Vagina (tissue), 2 donors: ENCODE measurements at regions not wholly inside any gene's neighbourhood (a gene's known extent, or its start where the extent isn't known, plus 50 kb on each side); places are given as distances from the start of the nearest gene placed in this dataset.

ENCODE experiments used
- DNase-seq, 2 donors: peaks; one replicate each; pipeline ENCODE4 v3.0.0-alpha.2; 2017; ENCODE audit errors: extremely low spot score in 2 of 2
- H3K27ac ChIP-seq: fragments of 200-600 bp; sonication (generic); one replicate; pipeline ENCODE4 v1.5.1; 2019
- H3K27me3 ChIP-seq: fragments of 200-600 bp; sonication (generic); one replicate; pipeline ENCODE4 v1.5.1; 2019
- H3K36me3 ChIP-seq, 2 donors: fragments of 200-600 bp; sonication (generic); one replicate each; pipeline ENCODE4 v1.5.1; 2017 to 2019
- H3K4me1 ChIP-seq: fragments of 200-600 bp; sonication (generic); one replicate; pipeline ENCODE4 v1.5.1; 2019
- H3K4me3 ChIP-seq, 2 donors: fragments of 200-600 bp; sonication (generic); 1 replicate in 1 of 2; 2 replicates in 1 of 2; pipeline ENCODE4 v1.5.1; 2016 to 2019
- H3K9me3 ChIP-seq: fragments of 200-600 bp; sonication (generic); one replicate; pipeline ENCODE4 v1.5.1; 2019
- CTCF ChIP-seq, 3 experiments: fragments of 450-650 bp in 2 of 3; fragments of 200-600 bp in 1 of 3; sonication (generic) in 1 of 3; IDR thresholded peaks; one replicate each; pipeline ENCODE4 v1.5.1; 2017 to 2019; ENCODE audit warnings: antibody characterized with exemption in 3 of 3, mild to moderate bottlenecking in 2 of 3, moderate library complexity in 2 of 3
- POLR2A ChIP-seq, 2 donors: fragments of 450-650 bp; IDR thresholded peaks; one replicate each; pipeline ENCODE4 v1.6.1; 2017; ENCODE audit warnings: antibody characterized with exemption in 2 of 2, mild to moderate bottlenecking in 2 of 2, moderate library complexity in 2 of 2
- POLR2AphosphoS5 ChIP-seq, 2 donors: sonication (generic); formaldehyde crosslinking; IDR thresholded peaks; one replicate each; pipeline ENCODE4 v1.9.0; 2017; ENCODE audit warnings: antibody characterized with exemption in 2 of 2, mild to moderate bottlenecking in 2 of 2, low read depth in 1 of 2; ENCODE audit not compliant: insufficient read depth in 1 of 2
- intact Hi-C: fragments of 100-400 bp; cut with DNase I; formaldehyde crosslinking; loops from one replicate; pipeline ENCODE4 v1.15.1; 2023

- Histone ChIP-seq H3K9me3 (no peaks in the 10 kb centered on the region), H3K4me3 (no peak overlapping the region), H3K4me1 (peaks cover 13% of the 10 kb centered on the region), H3K27me3 (no peaks in the 10 kb centered on the region), H3K36me3 (no peaks in the 10 kb centered on the region), H3K27ac (no peak overlapping the region)
- intact Hi-C loops, result no loop called here
- TF ChIP-seq POLR2AphosphoS5 (IDR thresholded peaks at IDR 0.05; ENCODE audit: insufficient read depth in 1 of 2, low read depth in 1 of 2), result no peak
- no peak for TF ChIP-seq CTCF (IDR thresholded peaks at IDR 0.05)
- TF ChIP-seq POLR2A (IDR thresholded peaks at IDR 0.05), result no peak
- DNase-seq, result no peak
Measured at GRCh38 chr21:43279578-43279894, 110.7 kb downstream of the CRYAA start.

DNA sequence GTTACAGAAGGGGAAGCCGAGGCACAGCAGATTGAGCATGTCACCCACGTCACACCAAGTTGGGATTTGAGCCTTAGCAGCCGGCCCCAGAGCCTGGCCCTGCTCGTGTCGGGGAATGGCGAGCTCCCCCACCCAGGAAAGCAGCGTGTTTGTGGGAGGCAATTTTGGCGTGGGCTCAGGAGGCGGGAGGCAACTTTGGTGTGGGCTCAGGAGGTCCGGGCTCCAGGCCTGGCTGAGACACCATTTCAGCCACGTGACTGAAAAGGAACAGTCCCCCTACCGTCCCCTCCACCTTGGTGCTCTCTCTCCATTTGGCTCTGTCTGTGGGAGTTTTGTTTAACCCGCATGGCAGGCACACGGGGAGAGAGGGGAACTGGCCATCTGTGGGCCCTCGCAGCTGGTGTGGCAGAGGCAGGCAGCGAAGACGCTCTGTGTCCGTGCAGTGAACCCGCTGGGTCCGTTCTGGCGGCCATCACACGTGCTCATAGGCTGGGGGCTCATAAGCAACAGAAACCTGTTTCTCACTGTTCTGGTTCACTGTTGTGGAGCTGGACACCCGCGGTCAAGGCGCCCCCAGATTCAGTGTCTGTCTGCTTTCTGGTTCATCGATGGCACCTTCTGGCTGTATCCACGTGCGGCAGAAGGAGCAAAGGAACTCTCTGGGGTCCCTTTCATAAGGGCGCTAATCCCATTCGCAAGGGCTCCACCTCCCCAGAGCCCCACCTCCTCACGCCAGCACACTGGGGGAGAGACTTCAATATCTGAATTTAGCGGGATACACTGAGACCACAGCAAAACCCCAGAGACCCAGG lies 110.2 kb downstream of the CRYAA start:
- TF ChIP-seq POLR2A (IDR thresholded peaks at IDR 0.05), result no peak
- no peak for TF ChIP-seq POLR2AphosphoS5 (IDR thresholded peaks at IDR 0.05; ENCODE audit: insufficient read depth in 1 of 2, low read depth in 1 of 2)
- no peak for TF ChIP-seq CTCF (IDR thresholded peaks at IDR 0.05)
- no peaks in the 10 kb centered on the region for H3K9me3 ChIP-seq
- intact Hi-C loops, result no loop called here
- H3K27ac ChIP-seq, result no peak overlapping the region
- H3K4me3 ChIP-seq, result no peak overlapping the region
- DNase-seq, result no peak
- peaks cover 13% of the 10 kb centered on the region for H3K4me1 ChIP-seq
- no peaks in the 10 kb centered on the region for H3K27me3 ChIP-seq
- H3K36me3 ChIP-seq, result no peaks in the 10 kb centered on the region

GRCh38 chr21:43278359-43278758 lies 109.6 kb downstream of the CRYAA start:
- DNase-seq, result no peak
- Histone ChIP-seq H3K9me3 (no peaks in the 10 kb centered on the region), H3K4me3 (no peak overlapping the region), H3K27me3 (no peaks in the 10 kb centered on the region), H3K36me3 (no peaks in the 10 kb centered on the region), H3K27ac (no peak overlapping the region), H3K4me1 (peaks cover 13% of the 10 kb centered on the region)
- TF ChIP-seq CTCF (IDR thresholded peaks at IDR 0.05), result no peak
- no peak for TF ChIP-seq POLR2AphosphoS5 (IDR thresholded peaks at IDR 0.05; ENCODE audit: insufficient read depth in 1 of 2, low read depth in 1 of 2)
- no peak for TF ChIP-seq POLR2A (IDR thresholded peaks at IDR 0.05)
- intact Hi-C loops, result no loop called here

DNA sequence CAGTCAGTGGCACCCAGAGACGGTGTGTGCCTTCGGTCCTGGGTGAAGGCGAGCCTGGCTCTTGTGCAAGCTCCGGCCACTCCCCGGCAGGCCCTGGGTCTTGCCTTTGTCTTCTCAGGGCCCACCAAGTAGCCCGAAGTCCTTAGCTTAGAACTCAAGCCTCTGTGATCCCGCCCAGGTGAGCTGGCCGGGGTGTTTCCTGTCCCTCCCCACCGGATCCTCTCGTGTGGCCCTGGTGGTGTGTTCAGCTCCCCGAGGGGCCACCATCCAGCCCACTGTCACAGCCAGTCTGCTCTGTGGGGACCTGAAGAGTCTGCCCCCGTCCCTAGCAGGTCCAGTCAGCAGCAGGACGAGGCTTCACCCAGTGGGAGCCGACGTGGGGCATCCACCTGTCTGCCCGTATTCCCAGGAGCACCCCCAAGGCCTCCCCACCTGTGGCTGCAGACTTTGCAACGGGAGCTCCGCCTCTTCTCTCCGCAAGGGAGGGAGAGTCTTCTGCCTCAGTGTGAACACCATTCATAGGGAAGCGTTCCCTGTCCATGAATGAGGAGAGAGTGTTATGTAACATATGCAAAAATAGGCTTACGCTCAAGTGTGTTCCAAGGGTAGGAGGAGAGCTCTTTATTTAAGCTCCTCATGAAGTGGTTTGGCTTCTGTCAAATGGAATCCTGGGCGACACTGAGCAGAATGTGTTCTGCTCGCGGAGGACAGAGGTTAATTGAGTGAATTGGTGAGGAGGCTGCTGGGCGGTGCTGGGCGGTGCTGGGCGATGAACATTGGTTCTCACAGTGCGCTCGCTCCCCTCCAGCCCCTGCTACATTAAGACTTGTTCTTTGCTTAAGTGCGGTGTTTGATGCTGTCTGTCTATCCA lies 108.9 kb downstream of the CRYAA start:
- Histone ChIP-seq H3K4me3 (no peak overlapping the region), H3K27me3 (no peaks in the 10 kb centered on the region), H3K36me3 (no peaks in the 10 kb centered on the region), H3K9me3 (no peaks in the 10 kb centered on the region), H3K4me1 (peaks cover 13% of the 10 kb centered on the region), H3K27ac (no peak overlapping the region)
- intact Hi-C loops, result no loop called here
- no peak for DNase-seq
- TF ChIP-seq POLR2AphosphoS5 (IDR thresholded peaks at IDR 0.05; ENCODE audit: insufficient read depth in 1 of 2, low read depth in 1 of 2) (no peak), POLR2A (IDR thresholded peaks at IDR 0.05) (no peak), CTCF (IDR thresholded peaks at IDR 0.05) (no peak)

GRCh38 chr21:43276811-43277210 lies 108.0 kb downstream of the CRYAA start:
- intact Hi-C loops, result no loop called here
- no peak for TF ChIP-seq CTCF (IDR thresholded peaks at IDR 0.05)
- TF ChIP-seq POLR2A (IDR thresholded peaks at IDR 0.05), result no peak
- TF ChIP-seq POLR2AphosphoS5 (IDR thresholded peaks at IDR 0.05; ENCODE audit: insufficient read depth in 1 of 2, low read depth in 1 of 2), result no peak
- H3K27me3 ChIP-seq, result no peaks in the 10 kb centered on the region

More at GRCh38 chr21:43276811-43277210, 108.0 kb downstream of the CRYAA start:
- Histone ChIP-seq H3K27ac (no peak overlapping the region), H3K4me1 (peaks cover 13% of the 10 kb centered on the region), H3K9me3 (no peaks in the 10 kb centered on the region), H3K36me3 (no peaks in the 10 kb centered on the region), H3K4me3 (no peak overlapping the region)
- no peak for DNase-seq
